Smooth muscle cell (in vitro differentiated cells): ENCODE measurements at regions not wholly inside any gene's neighbourhood (a gene's known extent, or its start where the extent isn't known, plus 50 kb on each side); places are given as distances from the start of the nearest gene placed in this dataset.

Experiments
- DNase-seq: peaks from one replicate; lab custom pipeline; 2025; ENCODE audit not compliant: unreplicated experiment; lab: John Stamatoyannopoulos, UW
- H2AFZ ChIP-seq: fragments of 200-600 bp; sonication (generic); 2 replicates; pipeline ENCODE4 v1.6.0; 2016; ENCODE audit warnings: antibody characterized with exemption, low read depth, mild to moderate bottlenecking
- H3F3A ChIP-seq: fragments of 200-600 bp; sonication (generic); 2 replicates; pipeline ENCODE4 v1.6.0; 2017; ENCODE audit warnings: antibody characterized with exemption, low read depth
- H3K27ac ChIP-seq: fragments of 200-600 bp; sonication (generic); 2 replicates; pipeline ENCODE4 v1.5.1; 2016; ENCODE audit warnings: low read depth, mild to moderate bottlenecking
- H3K27me3 ChIP-seq: fragments of 200-600 bp; sonication (generic); 2 replicates; pipeline ENCODE4 v1.6.1; 2016; ENCODE audit warnings: low read depth, mild to moderate bottlenecking
- H3K36me3 ChIP-seq: fragments of 200-600 bp; sonication (generic); 2 replicates; pipeline ENCODE4 v1.5.1; 2016; ENCODE audit warnings: low read depth
- H3K4me1 ChIP-seq: fragments of 200-600 bp; sonication (generic); 2 replicates; pipeline ENCODE4 v1.5.1; 2016; ENCODE audit warnings: low read depth
- H3K4me2 ChIP-seq: fragments of 200-600 bp; sonication (generic); 2 replicates; pipeline ENCODE4 v1.6.0; 2016; ENCODE audit warnings: mild to moderate bottlenecking
- H3K4me3 ChIP-seq: fragments of 200-600 bp; sonication (generic); 2 replicates; pipeline ENCODE4 v1.5.1; 2016; ENCODE audit warnings: mild to moderate bottlenecking
- H3K79me2 ChIP-seq: fragments of 200-600 bp; sonication (generic); 2 replicates; pipeline ENCODE4 v1.6.0; 2016; ENCODE audit warnings: low read depth, mild to moderate bottlenecking
- H3K9ac ChIP-seq: fragments of 200-600 bp; sonication (generic); 2 replicates; pipeline ENCODE4 v1.6.0; 2016; ENCODE audit warnings: low read depth
- H3K9me3 ChIP-seq: fragments of 200-600 bp; sonication (generic); replicated peaks from 2 replicates; pipeline ENCODE4 v1.5.1; 2016; ENCODE audit warnings: low read depth
- H4K20me1 ChIP-seq: fragments of 200-600 bp; sonication (generic); 2 replicates; pipeline ENCODE4 v1.6.0; 2016; ENCODE audit warnings: low read depth
- WGBS: methylation state at CpG from one replicate; pipeline ENCODE4 v1.1.7; 2016; ENCODE audit warnings: low lambda C conversion rate; 5-methylcytosine and 5-hydroxymethylcytosine counted together
- TF ChIP-seq, protein P1 (sequence below): fragments of 200-600 bp; sonication (generic); IDR thresholded peaks from 2 replicates; pipeline ENCODE4 v1.5.1; 2017; ENCODE audit warnings: borderline replicate concordance, mild to moderate bottlenecking, antibody characterized with exemption; ENCODE audit not compliant: insufficient read depth, poor library complexity, severe bottlenecking

DNA sequence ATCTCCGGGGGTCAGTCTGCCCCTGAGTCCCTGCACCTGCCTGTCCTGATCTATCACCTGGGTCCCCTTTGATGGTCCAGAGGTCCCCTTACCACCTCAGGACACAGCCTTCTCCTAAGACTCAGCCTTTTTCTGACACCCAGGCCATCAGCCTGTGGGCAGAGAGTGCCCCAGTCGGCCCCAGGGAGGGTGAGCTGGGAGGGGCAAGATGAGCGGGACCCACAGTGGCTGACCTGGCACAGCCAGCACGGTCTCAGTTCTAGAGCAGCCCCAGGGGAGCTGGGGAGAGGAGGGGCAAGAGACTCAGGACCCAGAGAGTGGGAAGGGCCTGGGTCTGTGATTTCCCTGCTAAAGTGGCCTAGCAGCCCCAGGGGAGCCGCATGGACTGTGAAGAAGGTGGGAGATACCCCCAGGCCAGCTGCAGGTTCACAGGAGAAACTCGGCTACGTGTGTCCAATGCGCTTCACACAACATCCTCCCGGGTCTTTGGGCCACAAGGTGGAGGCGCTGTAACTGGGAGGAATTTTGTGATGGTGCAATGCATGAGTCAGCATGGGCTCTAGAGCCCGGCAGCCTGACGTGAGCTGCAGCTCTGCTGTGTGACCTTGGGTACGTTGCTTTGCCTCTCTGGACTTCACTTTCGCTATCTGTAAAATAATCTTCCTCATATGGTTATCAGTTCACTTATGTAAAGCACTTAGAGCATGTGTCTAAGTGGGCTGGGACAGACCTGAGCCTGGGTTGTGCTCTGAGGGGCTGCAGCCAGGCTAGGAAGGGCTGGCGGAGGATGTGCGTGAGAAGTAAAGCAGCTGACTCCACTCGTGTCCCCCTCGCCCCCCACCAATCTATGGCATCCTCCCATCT, 67.2 kb upstream of the LHX1 start:
- H3K4me2 ChIP-seq: no peak overlapping the region
- 70% methylated on average over 18 of the region's 18 CpGs for WGBS
- H3K36me3 ChIP-seq: no peaks in the 10 kb centered on the region
- no peaks in the 10 kb centered on the region for H4K20me1 ChIP-seq
- DNase-seq: no peak
- H3K27ac ChIP-seq: no peak overlapping the region
- no peaks in the 10 kb centered on the region for H3K79me2 ChIP-seq
- peaks cover 13% of the 10 kb centered on the region for H3K27me3 ChIP-seq
- H3F3A ChIP-seq: no peaks in the 10 kb centered on the region
- TF ChIP-seq, protein P1, sequence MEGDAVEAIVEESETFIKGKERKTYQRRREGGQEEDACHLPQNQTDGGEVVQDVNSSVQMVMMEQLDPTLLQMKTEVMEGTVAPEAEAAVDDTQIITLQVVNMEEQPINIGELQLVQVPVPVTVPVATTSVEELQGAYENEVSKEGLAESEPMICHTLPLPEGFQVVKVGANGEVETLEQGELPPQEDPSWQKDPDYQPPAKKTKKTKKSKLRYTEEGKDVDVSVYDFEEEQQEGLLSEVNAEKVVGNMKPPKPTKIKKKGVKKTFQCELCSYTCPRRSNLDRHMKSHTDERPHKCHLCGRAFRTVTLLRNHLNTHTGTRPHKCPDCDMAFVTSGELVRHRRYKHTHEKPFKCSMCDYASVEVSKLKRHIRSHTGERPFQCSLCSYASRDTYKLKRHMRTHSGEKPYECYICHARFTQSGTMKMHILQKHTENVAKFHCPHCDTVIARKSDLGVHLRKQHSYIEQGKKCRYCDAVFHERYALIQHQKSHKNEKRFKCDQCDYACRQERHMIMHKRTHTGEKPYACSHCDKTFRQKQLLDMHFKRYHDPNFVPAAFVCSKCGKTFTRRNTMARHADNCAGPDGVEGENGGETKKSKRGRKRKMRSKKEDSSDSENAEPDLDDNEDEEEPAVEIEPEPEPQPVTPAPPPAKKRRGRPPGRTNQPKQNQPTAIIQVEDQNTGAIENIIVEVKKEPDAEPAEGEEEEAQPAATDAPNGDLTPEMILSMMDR: no peak
- H3K4me3 ChIP-seq: no peak overlapping the region
- no peaks in the 10 kb centered on the region for H3K9me3 ChIP-seq
- no peaks in the 10 kb centered on the region for H3K4me1 ChIP-seq
- no peak overlapping the region for H3K9ac ChIP-seq
- H2AFZ ChIP-seq: no peak overlapping the region

DNA sequence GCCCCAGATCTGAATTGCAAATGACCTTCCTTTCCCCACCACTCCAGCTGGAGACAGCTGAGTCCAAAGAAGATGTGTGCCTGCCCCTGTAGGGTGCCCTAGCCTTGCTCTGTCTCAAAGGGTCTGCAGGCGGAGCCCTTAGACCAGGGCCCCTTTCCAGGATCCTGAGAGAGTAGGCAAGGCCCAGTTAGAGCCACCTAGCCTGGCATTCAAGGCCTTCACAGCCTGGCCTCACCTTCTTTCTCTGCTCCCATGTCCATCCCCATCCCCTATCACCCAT, 66.6 kb upstream of the LHX1 start:
- no peaks in the 10 kb centered on the region for H3K79me2 ChIP-seq
- H4K20me1 ChIP-seq: no peaks in the 10 kb centered on the region
- no peak overlapping the region for H3K9ac ChIP-seq
- no peaks in the 10 kb centered on the region for H3F3A ChIP-seq
- H2AFZ ChIP-seq: no peak overlapping the region
- H3K27ac ChIP-seq: no peak overlapping the region
- H3K4me2 ChIP-seq: no peak overlapping the region
- H3K27me3 ChIP-seq: peaks cover 17% of the 10 kb centered on the region
- no peaks in the 10 kb centered on the region for H3K36me3 ChIP-seq
- TF ChIP-seq, protein P1: no peak
- DNase-seq: no peak
- no peak overlapping the region for H3K4me3 ChIP-seq
- no peaks in the 10 kb centered on the region for H3K9me3 ChIP-seq
- WGBS: 94% methylated on average over 1 of the region's 1 CpG
- no peaks in the 10 kb centered on the region for H3K4me1 ChIP-seq

DNA sequence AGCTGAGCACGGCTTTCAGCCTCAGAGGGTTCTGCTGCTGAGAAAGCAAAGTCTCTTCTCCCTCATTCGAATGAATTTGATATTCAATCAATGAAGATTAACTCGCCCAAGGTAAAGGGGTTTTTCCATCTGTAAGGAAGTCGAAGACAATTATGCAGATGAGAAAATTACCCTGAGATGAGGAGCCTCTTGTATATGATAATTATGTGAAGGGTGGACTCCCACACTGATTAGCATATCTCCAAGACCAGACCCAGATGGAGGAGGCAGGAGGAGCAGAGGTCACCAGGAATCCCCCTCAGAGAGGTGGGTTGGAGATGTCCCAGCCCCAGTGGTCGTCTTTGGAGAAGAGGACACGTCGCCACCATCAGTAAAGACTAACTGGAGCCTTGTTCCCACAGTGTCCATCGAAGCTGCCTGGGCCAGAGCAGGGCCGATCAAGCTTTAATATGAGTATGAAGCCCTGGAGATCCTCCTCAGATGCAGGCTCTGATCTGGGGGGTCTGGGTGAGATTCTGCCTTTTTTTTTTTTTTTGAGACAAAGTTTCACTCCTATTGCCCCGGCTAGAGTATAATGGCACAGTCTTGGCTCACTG, 61.5 kb upstream of the LHX1 start:
- Histone ChIP-seq H3F3A (no peaks in the 10 kb centered on the region), H3K4me2 (no peak overlapping the region), H3K9ac (no peak overlapping the region), H3K27ac (no peak overlapping the region), H3K79me2 (no peaks in the 10 kb centered on the region), H4K20me1 (no peaks in the 10 kb centered on the region), H2AFZ (no peak overlapping the region), H3K4me1 (no peaks in the 10 kb centered on the region), H3K27me3 (peaks cover 22% of the 10 kb centered on the region), H3K4me3 (no peak overlapping the region), H3K36me3 (no peaks in the 10 kb centered on the region), H3K9me3 (no peaks in the 10 kb centered on the region)
- TF ChIP-seq, protein P1: no peak
- WGBS: 81% methylated on average over 10 of the region's 10 CpGs
- no peak for DNase-seq

DNA sequence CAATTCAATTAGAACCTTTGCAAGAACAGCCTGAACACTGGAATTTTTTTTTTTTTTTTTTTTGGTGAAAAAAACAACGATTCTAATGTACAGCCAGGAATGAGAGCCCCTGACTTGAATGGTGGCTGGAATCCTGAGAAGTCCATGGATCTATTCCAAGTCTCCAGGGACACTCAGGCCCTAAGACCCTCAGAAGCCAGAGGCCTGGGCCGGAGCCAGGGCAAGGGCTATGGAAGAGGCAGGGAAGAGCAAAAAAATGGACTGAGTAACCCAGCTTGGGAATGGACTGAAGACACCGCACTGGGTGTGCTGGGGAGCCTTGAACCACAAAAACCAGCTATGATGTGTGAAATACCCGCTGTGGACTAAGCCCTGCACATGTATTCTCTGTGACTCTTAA, 60.3 kb upstream of the LHX1 start:
- WGBS: 94% methylated on average over 4 of the region's 4 CpGs
- TF ChIP-seq, protein P1: no peak
- no peak overlapping the region for H2AFZ ChIP-seq
- no peaks in the 10 kb centered on the region for H3K36me3 ChIP-seq
- peaks cover 28% of the 10 kb centered on the region for H3K27me3 ChIP-seq
- no peak overlapping the region for H3K27ac ChIP-seq
- no peak for DNase-seq
- H3F3A ChIP-seq: no peaks in the 10 kb centered on the region
- H3K4me2 ChIP-seq: no peak overlapping the region
- no peak overlapping the region for H3K4me3 ChIP-seq
- no peaks in the 10 kb centered on the region for H3K9me3 ChIP-seq
- no peak overlapping the region for H3K9ac ChIP-seq
- no peaks in the 10 kb centered on the region for H3K4me1 ChIP-seq
- H3K79me2 ChIP-seq: no peaks in the 10 kb centered on the region
- H4K20me1 ChIP-seq: no peaks in the 10 kb centered on the region
